ENCODE measurements at regions not wholly inside any gene's neighbourhood (a gene's known extent, or its start where the extent isn't known, plus 50 kb on each side); places are given as distances from the start of the nearest gene placed in this dataset.
"Not testable (repeated sequence)": the region's sequence is repeated elsewhere in the genome, so short reads cannot be mapped to it uniquely, and the experiment has no call there.

DNA sequence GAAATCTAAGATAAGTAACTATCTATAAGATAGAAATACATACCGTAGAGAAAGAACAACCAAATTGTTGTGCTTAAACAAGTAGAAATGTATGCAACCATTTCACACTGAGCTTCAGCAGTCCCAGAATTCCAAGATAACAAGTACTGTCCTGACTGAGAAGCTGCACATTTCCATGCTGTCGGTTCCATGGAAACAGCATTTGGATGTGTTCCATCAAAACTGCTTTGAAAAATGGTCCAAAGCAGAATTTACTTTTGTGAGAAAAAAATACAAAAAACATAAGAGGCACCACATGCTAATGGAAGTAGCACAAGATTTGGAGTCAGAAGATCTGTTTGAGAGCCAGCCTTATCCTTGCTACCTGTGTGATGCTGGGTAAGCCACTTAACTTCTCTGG is 92.6 kb downstream of the MTERF1 start:
- Histone ChIP-seq H3K36me3 (no peaks in the 10 kb centered on the region), H3K4me2 (no peak overlapping the region), H3K27ac (no peak overlapping the region), H4K20me1 (no peaks in the 10 kb centered on the region), H3K27me3 (no peaks in the 10 kb centered on the region), H3K4me1 (no peaks in the 10 kb centered on the region), H3K9ac (no peak overlapping the region), H3K9me3 (replicated peaks in 1 of 11) (peaks cover 3 to 11% (median 5%) of the 10 kb centered on the region in 11 experiments; a peak in 11 of 22 replicates), H3K4me3 (no peak overlapping the region)
- no peak for TF ChIP-seq Cebpa-rat (IDR thresholded peaks at IDR 0.05)

DNA sequence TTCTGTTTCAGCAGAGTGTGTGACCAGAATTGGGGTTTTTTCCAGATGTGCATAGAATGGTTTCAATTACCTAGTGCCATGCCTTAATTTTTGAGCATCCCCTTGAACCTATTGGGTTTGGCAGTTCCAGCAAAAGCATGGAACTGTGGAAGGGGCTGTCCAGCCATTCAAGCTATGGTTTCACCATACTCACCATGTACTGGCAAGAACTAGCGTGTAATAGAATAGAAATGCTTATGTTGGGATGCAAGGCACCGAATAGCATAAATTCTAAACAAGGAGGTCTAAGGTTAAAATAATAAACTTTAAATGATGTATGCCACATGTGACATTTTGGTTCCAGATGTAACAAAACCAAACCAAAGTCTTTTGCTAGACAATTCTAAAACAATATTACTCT is 91.4 kb downstream of the MTERF1 start:
- Histone ChIP-seq H3K4me3 (no peak overlapping the region), H3K9me3 (replicated peaks in 1 of 11) (peaks cover 3 to 12% (median 6%) of the 10 kb centered on the region in 11 experiments; a peak in 11 of 22 replicates), H3K36me3 (no peaks in the 10 kb centered on the region), H3K4me1 (no peaks in the 10 kb centered on the region), H4K20me1 (no peaks in the 10 kb centered on the region), H3K4me2 (no peak overlapping the region), H3K27ac (no peak overlapping the region), H3K9ac (no peak overlapping the region), H3K27me3 (no peaks in the 10 kb centered on the region)
- no peak for TF ChIP-seq Cebpa-rat (IDR thresholded peaks at IDR 0.05)

DNA sequence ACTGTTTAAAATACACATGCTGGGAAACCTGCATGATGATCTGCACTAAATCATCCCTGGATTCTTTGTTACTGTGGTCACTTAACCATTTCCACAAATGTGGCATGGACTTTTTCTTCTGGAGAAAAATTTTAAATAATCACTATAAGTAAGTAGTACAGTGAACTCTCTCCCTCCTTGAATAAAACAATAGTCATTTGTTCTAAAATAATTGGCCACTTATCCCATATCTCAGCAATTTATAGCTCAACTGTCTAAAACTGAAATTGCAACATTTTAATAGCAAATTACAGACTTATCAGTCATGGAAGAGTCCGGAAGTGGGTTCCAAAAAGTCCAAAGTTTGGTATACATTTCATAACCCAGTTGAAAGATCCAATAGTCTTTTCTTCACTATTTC is 90.9 kb downstream of the MTERF1 start:
- Histone ChIP-seq H3K9me3 (replicated peaks in 1 of 11) (peaks cover 3 to 12% (median 6%) of the 10 kb centered on the region in 11 experiments; a peak in 11 of 22 replicates), H3K27ac (no peak overlapping the region), H3K4me2 (no peak overlapping the region), H4K20me1 (no peaks in the 10 kb centered on the region), H3K27me3 (no peaks in the 10 kb centered on the region), H3K36me3 (no peaks in the 10 kb centered on the region), H3K9ac (no peak overlapping the region), H3K4me1 (no peaks in the 10 kb centered on the region), H3K4me3 (no peak overlapping the region)
- no peak for TF ChIP-seq Cebpa-rat (IDR thresholded peaks at IDR 0.05)

DNA sequence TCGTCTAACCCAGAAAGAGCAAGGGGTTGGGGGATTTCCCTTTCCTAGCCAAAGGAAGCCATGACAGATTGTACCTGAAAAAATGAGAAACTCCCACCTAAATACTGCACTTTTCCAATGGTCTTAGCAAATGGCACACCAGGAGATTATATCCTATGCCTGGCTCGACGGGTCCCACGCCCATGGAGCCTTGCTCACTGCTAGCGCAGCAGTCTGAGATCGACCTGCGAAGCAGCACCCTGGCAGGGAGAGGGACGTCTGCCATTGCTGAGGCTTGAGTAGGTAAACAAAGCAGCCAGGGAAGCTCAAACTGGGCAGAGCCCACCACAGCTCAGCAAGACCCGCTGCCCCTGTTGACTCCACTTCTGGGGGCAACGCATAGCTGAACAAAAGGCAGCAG is 89.9 kb downstream of the MTERF1 start:
- not testable (repeated sequence) for H3K36me3 ChIP-seq, H3K4me2 ChIP-seq, H3K4me1 ChIP-seq, H3K27me3 ChIP-seq, H3K9ac ChIP-seq, H3K27ac ChIP-seq, H4K20me1 ChIP-seq, H3K4me3 ChIP-seq
- H3K9me3 ChIP-seq (replicated peaks in 1 of 11) = peaks cover 3 to 12% (median 6%) of the 10 kb centered on the region in 11 experiments; a peak in 11 of 22 replicates

DNA sequence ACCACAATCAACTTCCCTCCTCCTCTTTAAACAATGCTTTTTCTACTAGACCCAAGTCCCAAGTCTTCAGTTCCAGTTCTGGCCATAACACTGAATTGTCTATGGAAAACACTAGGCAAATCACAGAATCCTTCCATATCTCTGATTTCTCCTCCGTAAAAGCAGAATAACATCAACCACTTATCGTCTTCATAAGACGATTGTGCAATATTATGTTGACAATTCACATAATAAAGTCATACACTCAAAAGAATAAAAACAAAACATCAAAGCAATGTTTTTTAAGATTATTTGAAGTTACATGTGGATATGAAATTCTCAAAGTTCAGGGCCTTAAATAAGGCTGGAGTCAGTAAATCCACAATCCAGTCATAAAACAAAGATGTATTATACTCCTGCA is 84.4 kb downstream of the MTERF1 start:
- peak in 3 of 11 experiments; percentile 7 to 37 (median 33); a peak in 1 of 22 replicates for TF ChIP-seq Cebpa-rat (IDR thresholded peaks at IDR 0.05)
- Histone ChIP-seq H3K27me3 (no peaks in the 10 kb centered on the region), H3K36me3 (no peaks in the 10 kb centered on the region), H3K4me2 (no peak overlapping the region), H3K9me3 (replicated peaks in 1 of 11) (peaks cover 0 to 14% (median 6%) of the 10 kb centered on the region in 11 experiments; a peak in 12 of 22 replicates), H3K27ac (no peak overlapping the region), H3K4me3 (no peak overlapping the region), H4K20me1 (no peaks in the 10 kb centered on the region), H3K9ac (no peak overlapping the region), H3K4me1 (no peaks in the 10 kb centered on the region)

DNA sequence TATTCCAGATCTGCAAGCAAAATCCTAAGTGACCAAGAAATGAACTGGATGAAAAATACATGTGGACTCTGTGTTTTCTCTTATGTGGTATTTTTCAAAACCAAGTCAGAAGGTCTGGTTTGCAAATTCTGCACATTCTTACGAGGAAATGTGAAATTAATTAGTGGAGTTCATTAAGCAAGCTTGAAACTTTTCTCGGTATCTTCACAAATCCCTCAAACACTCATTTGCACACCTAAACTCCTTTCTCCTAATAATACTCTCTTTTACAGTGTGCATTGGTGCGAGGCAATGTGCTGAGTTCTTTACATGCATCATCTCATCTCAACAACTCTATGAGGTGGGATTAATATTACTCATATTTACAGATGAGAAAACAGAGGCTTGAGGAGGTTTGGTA is 82.1 kb downstream of the MTERF1 start:
- Histone ChIP-seq H3K27me3 (no peaks in the 10 kb centered on the region), H3K4me3 (no peak overlapping the region), H3K4me1 (no peaks in the 10 kb centered on the region), H4K20me1 (no peaks in the 10 kb centered on the region), H3K9ac (no peak overlapping the region), H3K9me3 (replicated peaks in 1 of 11) (peaks cover 0 to 11% (median 0%) of the 10 kb centered on the region in 11 experiments; a peak in 3 of 22 replicates), H3K36me3 (no peaks in the 10 kb centered on the region), H3K4me2 (no peak overlapping the region), H3K27ac (no peak overlapping the region)
- TF ChIP-seq Cebpa-rat (IDR thresholded peaks at IDR 0.05) = no peak

DNA sequence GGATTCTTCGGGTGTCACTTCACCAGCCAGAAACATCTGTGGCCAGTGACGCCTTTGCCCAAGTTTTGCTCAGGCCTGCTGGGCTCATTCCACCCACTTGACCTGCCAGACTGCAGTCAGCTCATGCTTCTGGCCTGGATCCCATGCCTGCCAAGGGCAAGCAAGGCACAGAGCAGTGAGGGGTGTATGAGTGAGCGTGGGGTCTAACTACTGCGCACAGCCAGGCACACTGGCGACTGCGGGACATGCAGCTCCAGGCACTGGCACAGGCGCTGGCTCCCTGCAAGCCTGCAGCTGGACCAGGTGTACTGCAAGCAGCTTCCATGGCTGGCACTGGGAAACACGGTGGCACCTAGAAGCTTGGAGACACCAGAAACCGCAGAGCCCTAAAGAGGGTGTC is 80.1 kb downstream of the MTERF1 start:
- Histone ChIP-seq H3K4me1 (peaks cover 0 to 2% (median 0%) of the 10 kb centered on the region in 10 experiments; a peak in 1 of 20 replicates), H3K27me3 (no peaks in the 10 kb centered on the region), H3K27ac (no peak overlapping the region), H3K4me3 (no peak overlapping the region), H3K36me3 (no peaks in the 10 kb centered on the region), H4K20me1 (no peaks in the 10 kb centered on the region), H3K9me3 (replicated peaks in 1 of 11) (peaks cover 0 to 11% (median 0%) of the 10 kb centered on the region in 11 experiments; a peak in 3 of 22 replicates), H3K9ac (no peak overlapping the region), H3K4me2 (no peak overlapping the region)
- no peak for TF ChIP-seq Cebpa-rat (IDR thresholded peaks at IDR 0.05)

DNA sequence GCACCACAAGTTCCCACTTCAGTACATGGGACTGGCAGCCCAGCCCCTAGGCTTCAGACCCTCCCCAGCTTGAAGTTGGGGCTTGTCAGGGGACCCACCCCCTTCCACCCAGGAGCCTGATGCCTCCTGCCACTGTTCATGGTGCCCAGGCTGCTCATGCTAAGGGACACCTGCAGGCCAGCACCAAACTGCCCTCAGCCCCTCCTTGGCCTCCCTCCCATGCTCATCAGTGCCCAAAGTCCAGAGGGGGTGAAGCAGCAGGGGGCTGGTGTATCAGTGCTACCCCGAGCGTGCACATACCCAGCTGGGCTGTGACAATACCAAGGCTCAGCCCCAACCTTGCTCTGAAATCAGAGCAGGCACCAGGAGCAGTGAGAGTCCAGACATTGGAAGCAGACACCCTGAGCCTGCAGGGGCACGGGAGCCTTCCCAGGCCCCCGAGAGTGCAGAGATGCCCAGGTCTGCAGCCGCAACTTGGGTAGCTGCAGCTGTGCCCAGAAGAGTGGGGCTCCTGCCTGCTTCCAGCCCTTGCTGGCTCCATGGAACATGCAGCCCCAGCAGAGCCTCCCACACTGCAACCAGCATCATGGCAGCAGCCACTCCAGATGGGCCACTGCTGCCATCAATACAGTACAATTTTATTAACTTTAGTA is 79.0 kb downstream of the MTERF1 start:
- no peak for TF ChIP-seq Cebpa-rat (IDR thresholded peaks at IDR 0.05)
- Histone ChIP-seq H4K20me1 (no peaks in the 10 kb centered on the region), H3K36me3 (no peaks in the 10 kb centered on the region), H3K9me3 (replicated peaks in 1 of 11) (peaks cover 0 to 11% (median 0%) of the 10 kb centered on the region in 11 experiments; a peak in 3 of 22 replicates), H3K4me3 (no peak overlapping the region), H3K9ac (no peak overlapping the region), H3K4me1 (peaks cover 0 to 5% (median 0%) of the 10 kb centered on the region in 10 experiments; a peak in 1 of 20 replicates), H3K4me2 (no peak overlapping the region), H3K27ac (no peak overlapping the region), H3K27me3 (no peaks in the 10 kb centered on the region)

DNA sequence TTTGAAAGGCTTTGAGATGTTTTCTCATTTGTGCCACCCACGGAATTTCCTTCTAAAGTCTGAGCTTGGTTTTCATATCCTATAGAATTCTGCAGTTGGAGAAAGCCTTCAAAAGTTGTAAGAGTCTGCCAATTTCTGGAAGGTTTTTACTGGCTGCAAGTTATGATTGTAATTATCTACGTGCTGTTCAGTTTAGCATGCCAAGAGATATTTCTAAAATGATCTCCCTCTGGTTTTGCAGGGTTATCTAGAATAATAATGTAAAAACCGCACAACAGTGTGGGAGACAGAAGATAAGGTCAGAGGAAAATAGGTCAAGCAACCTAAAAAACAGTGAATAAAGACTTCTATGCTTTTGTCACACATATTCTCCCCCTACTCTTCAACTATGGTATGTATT is 69.3 kb downstream of the MTERF1 start:
- Histone ChIP-seq H3K36me3 (no peaks in the 10 kb centered on the region), H3K4me3 (no peak overlapping the region), H4K20me1 (no peaks in the 10 kb centered on the region), H3K9me3 (replicated peaks in 1 of 11) (peaks cover 0 to 8% (median 0%) of the 10 kb centered on the region in 11 experiments; a peak in 2 of 22 replicates), H3K4me2 (no peak overlapping the region), H3K27me3 (no peaks in the 10 kb centered on the region), H3K9ac (no peak overlapping the region), H3K4me1 (peaks cover 0 to 16% (median 7%) of the 10 kb centered on the region in 10 experiments; a peak in 12 of 20 replicates), H3K27ac (no peak overlapping the region)
- no peak for TF ChIP-seq Cebpa-rat (IDR thresholded peaks at IDR 0.05)

DNA sequence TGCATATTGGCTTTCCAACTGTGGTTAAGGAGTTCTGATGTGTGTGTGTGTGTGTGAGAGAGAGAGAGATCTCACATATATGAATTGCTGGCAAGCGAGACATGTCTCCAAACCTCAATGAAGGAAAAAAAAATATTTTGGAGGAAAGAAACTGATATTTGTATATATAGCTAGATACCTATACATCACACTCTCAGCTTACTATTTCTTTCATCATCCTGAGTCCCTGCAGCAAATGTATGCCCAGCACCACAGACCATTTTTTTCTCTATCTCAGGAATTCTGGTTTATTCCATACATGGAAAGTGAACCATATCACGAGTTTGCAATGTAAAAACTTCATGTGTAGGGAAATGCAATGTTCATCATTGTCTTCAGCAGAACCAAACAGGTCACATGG is 68.9 kb downstream of the MTERF1 start:
- H3K36me3 ChIP-seq = no peaks in the 10 kb centered on the region
- no peak overlapping the region for H3K27ac ChIP-seq
- peaks cover 0 to 8% (median 0%) of the 10 kb centered on the region in 11 experiments; a peak in 2 of 22 replicates for H3K9me3 ChIP-seq (replicated peaks in 1 of 11)
- peaks cover 0 to 16% (median 7%) of the 10 kb centered on the region in 10 experiments; a peak in 12 of 20 replicates for H3K4me1 ChIP-seq
- 0 out of 22 replicates have a peak overlapping the region, but pooled peaks of 1 of the 11 experiments have one; percentile 66 for H3K4me2 ChIP-seq
- H3K4me3 ChIP-seq = no peak overlapping the region
- no peaks in the 10 kb centered on the region for H4K20me1 ChIP-seq
- TF ChIP-seq Cebpa-rat (IDR thresholded peaks at IDR 0.05) = no peak
- no peak overlapping the region for H3K9ac ChIP-seq
- no peaks in the 10 kb centered on the region for H3K27me3 ChIP-seq

All from BLaER1 treated with 17β-estradiol and CSF1 and Interleukin-3, amounts not matched to agents 10 nM and 100 nM (cell line).